ENCODE measurements at regions not wholly inside any gene's neighbourhood (a gene's known extent, or its start where the extent isn't known, plus 50 kb on each side); places are given as distances from the start of the nearest gene placed in this dataset.
"Not testable (repeated sequence)": the region's sequence is repeated elsewhere in the genome, so short reads cannot be mapped to it uniquely, and the experiment has no call there.

DNA sequence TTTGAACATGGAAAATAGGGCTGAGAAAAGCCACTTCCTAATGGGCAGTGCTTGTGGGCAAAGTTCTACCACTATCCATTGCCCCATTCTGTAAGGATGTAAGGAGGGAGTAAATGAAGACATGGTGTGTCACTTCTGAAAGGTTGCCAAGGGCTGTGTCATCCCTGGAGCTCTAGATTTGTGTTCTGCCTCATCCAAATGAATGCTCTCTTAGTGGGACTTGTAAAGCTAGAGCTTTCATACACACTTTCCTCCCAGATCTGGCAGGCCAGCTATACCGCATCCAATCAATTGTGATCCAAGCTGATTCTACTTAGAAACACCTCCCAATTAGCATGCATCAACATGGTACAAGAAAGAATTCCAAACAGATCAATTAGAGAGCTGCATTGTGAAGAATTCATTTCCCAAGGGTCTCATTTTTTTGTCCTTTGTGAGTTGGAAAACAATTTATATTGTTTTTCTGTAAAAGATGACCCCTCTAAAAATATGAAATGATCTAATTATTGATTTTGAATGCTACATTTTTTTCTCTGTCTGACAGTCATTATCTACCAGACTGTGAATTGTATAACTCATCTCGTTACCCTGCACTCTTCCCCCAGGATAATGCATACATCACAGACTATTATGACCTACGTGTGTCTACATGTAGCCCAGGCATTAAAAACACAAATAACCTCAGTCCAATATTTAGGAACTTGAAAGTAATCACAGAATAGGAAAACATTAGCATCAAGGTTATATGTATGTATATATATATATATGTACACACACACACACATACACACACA, 117.1 kb upstream of the DUSP10 start:
- no peak for DNase-seq

DNA sequence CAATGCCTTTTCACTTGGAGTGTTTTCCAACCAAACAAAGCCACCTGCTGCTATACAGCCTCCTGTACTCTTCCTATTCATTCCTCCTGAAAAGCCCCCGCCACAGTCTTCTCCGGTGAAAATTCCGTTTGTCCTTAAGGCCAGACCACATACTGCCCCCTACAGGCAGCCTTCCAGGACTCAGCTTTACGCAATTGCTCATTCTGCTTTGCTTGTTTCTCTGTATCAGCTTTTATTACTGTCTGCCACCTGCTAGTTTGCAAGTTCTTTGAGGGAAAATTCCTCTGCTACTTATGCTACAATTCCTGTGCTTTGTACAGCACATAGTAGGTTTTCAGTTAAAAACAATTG, 115.2 kb upstream of the DUSP10 start:
- DNase-seq: not testable (repeated sequence)

DNA sequence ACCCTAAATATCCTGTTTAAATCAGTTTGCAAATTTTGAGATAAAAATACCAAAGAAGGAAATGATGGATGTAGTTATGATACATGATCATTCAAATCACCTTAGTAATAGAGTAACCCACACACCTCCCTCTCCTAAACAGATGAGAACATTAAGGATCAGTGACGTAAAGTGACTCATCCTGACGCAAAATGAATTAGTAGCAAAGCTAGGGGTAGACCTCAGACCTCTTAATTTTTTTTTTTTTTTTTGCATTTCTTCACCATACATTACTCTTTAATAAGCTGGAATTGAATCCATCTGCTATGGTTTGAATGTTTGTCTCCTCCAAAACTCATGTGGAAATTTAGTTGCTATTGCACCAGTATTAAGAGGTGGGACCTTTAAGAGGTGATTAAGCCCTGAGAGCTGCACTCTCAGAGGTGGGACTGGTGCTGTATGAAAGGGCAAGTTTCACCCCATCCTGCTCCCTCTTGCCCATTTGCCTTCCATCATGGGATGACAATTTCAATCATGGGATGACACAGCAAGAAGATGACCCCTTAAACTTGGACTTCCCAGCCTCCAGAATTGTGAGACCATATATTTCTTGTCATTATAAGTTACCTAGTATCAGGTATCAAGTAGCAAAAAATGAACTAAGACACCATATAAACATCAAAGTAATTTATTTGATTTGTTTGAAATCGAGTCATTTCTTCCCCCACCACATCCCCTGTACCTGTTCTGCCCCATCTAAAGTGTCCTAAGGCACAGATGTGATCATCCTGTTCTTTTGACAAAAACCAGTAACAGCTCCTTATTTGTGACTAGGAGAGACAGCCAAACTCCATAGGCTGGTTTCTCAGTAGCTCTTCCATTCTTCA, 114.6 kb upstream of the DUSP10 start:
- DNase-seq: no peak

DNA sequence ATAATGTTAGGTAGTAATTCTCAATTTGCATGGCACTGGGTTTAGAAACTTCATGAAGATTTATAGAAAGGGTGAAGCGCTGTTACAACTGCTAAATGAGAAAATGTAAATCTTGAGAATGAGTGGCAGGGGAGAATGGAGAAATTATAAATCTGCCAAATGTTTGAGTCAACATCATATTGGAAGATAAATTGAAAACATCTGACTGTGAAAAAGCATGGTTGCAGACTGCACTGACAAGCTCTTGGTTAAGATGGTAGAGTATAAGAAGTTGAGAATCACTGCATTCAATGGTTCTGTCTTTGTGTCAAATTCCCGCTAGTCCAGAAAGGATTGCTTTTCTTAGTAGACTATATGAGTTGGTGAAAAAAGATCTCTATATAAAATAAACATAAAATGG, 113.3 kb upstream of the DUSP10 start:
- DNase-seq: no peak

DNA sequence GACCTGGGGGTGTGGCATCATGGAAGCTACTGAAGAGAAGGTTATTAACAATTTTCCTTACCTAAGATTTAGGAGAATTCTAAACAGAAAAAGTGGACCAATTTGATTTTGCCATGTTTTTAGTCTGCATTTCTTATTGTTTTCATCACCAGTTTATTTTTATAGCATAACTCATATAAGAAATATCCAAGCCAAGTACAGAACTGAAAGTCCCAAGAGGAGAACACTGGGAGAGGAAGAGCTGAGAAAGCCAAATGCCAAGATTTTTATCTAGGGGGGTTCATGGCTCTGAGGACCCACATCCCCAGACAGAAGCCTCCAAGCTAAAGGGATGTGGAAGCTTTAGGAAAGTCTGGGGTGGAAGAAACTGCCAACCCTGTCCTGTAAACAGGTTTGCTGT, 109.4 kb upstream of the DUSP10 start:
- no peak for DNase-seq

DNA sequence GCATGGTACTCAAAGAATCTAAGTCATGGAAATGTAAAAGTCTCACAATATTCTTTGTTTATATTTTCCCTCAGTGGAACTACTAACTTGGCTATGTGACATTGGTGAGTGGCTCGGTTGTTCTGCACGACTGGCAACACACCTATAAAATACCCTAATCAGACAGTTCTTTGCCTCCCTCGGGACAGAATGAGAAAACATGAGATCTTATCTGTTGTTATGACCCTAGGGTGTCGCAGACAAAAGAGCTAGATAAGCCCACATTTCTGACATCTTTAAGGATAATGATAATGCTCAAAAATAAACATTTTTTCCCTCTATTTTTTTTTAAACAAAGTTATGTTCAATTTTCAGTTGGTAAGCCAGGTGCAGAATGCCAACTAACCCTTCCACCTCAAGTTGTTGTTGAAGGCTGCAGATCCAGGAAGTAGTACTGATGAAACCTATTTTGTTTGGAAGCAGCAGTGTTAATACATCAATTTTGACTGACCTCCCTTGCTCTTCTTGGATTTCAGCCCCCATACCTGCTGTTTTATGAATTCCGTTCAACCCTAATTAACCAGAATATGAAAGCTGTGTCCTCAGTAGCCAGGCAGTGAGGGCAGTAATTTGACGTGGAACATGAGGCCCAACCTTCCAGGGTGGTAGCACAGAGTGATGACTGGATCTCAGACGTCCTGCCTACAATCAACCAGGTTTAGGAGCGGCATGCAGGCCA, 108.7 kb upstream of the DUSP10 start:
- DNase-seq: no peak

DNA sequence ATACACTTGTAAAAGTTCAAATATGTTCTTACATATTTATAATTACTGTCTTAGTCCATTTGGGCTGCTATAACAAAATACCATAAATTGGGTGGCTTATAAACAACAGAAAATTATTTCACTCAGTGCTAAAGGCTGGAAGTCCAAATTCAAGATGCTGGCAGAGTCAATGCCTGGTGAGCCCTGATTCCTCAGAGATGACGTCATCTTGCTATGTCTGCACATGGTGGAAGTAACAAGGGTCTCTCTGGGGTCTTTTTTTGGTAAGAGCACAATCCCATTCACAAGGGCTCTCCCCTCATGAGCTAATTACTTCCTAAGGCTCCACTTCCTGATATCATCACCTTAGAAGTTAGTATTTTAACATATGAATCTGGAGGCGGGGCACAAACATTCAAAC, 108.0 kb upstream of the DUSP10 start:
- DNase-seq: no peak

DNA sequence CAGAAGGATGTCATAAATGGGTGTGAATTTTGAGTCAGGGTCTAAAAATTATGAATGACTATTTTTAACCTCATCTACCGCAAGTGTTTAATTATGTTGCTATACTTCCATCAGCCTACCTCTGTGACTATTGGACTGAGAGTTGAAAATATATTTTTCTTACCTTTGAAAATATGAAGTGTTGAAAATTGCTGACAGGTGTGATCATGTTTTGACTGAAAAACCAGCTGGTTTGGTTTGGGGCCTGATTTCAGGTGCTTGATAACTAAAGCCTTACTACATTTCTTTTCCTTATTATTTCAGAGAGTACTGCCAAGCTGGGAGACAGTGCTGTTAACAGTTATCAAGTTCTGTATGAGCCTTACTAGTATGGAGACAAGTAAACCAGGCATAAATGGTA, 107.2 kb upstream of the DUSP10 start:
- no peak for DNase-seq

DNA sequence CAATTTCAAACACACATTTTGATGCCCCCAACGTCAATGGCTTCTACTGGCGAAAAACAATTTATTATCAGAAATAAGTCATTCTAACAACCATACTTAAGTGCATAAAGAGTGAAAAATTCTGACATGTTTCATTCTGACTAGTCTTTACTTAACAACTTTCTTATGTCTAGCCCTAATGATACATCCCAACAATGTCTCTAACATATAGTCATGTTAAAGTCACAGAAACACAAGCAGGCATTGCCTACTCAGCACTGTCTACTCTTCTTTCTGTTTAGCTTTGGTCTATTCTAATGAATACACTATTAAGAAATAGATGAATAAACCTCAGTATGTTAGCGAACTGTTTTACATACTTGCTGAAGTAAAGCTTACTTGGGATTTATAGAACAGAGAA, 105.8 kb upstream of the DUSP10 start:
- DNase-seq: no peak

DNA sequence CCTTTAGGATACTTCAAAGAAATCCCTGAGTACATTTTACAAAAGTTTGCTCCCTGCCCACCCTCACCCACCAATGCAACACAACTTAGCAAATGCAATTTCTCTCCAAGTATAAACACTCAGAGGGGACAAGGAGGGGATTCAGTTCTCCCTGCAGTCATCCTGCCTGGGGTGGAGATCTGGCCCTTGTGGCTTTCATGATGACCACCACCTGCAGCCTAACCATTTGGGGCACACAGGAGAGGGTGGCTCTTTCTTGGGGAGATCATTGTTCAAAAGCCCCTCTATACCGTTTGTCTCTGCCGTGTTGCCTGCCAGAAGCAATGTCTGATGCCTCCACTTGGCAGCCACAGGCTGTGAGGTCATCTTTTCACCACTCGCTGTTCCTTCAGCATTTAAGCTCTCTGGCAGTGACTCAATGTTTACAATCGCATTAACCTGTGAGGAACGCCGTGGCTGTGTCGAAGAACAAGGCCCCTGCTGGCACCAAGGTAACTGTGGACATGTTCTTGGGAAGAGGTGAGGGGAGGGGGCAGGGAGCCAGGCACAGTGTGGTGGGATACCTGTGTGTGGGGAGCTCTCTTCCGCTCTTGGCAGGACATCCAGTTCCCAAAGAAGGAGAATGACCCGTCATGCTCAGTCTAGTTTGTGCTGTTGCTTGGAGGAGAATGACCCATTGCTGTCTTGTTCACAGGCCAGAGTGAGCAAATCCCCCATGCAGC, 103.9 kb upstream of the DUSP10 start:
- no peak for DNase-seq

DNA sequence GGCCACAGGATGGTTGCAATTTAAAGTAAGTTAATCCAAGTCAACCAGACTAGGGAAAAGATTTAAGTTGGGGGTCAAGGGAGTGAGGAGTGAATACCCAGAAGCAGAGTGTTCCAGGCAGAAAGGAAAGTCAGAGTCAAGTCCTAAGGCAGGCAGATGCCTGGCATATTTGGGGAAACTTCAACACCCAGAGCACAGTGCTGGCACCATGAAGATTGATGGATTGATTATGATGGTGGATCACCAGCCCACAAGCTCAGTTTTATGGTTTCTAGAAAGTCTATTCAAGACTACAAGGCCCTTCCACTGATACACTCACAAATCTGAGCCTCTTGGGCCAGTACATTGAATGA, 100.1 kb upstream of the DUSP10 start:
- DNase-seq: no peak

DNA sequence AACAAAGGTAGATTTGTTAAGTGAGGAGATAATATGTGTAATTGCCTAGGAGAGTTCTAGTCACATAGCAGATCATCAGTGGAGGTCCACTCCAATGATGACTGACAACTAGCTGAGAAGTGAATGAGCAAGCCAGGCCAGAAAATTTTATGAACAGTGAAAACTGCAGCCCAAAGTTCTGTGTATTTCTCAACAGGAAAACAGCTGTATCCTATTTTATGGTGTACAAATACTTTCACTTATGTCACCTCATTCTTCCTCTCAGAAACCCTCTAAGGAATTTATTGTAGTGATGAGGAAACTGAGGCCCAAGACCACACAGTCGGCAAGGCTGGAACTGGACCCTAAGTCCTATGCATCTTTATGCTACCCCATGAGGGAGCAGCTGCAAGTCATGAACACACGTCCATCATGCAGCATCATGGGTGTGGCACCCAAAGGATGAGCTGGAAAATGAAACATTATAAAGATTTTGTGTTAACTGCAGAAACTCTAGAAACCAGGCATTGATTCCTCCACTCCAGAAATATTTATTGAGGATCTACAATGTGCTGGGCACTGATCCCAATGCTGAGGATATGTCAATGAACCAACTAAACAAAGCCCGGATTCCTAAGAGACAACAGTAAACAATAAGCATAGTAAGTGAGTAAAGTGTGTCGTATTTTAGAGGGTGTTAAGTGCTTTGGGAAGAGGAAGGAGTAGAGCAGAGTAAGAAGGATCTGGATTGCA, 99.5 kb upstream of the DUSP10 start:
- no peak for DNase-seq

DNA sequence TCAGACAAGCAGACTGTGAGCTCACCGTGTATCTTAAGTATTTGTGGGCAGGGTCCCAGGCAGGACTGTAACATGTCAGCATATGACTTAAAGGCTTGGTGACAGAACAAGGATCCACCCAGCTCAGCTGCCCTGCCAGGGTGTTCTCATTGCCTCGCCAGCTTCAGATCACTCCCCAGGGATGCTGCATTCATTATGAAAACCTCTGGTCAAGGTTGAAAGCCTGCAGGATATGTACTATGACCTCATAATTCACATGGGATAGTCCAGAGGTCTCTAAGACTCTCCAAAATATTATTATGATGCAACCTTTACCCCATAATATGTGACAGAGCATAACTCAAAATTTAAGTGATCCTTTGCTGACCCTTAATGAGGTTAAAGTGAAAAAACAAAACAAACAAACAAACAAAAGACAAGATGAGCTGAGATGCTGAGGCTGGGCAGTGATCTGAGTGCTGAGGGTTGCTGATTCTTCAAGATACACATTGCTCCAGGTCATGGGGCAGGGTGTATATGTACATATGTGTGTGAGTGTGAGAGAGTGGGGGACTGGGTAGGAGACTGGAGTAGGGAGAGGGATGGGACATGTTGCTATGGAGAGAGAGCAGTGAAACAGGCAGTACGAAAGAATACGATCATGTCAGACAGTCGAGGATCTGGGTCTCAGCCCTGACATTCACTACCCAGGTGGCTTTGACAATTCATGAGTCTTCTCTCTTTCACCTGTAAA, 98.8 kb upstream of the DUSP10 start:
- DNase-seq: no peak

DNA sequence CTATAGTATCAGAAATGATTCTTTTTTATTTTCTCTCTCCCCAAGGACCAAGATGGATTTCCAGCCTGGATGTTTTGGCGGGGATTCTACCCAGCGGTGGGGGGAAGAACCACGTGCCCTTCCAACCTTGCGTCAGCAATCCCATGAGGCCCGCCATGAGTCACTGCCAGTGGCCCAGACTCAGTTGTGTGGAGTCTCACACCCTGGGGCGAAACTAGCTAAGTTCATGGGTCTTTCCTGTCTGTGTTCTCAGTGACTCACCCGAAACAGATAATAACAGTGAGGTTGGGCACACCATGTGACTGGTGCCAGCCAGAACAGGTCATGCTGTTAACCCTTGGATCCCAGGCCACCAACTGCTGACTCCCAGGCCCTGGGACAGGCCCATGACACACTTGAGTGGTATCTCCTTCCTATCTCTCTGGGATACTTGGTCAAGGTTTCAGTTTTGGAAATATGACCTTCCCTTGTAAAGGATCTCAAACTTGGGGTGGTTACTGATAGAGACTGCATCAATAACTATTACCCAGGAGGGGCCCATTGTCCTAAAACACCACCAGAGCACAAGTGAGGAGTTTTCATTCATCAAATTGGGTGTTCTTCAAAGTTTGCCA, 98.0 kb upstream of the DUSP10 start:
- no peak for DNase-seq

DNA sequence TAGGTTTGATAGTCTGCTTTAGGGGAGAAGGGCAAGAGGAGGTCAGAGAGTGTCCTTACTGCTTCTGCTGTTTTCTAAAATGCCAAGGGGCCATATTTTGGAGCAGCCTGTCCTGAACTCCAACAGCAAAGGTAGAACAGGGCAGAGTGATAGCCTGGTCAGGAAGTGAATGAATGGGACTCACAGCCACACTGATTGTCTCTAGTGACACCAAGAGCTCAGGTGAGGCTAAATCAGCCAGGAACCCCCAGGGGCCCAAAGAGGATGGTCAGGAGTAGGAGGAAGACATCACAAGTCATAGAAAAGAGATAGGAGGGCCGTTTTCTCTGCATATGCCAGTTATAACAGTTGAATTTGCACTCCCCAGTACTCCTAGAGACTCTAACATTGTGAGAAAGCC, 97.4 kb upstream of the DUSP10 start:
- DNase-seq: no peak

DNA sequence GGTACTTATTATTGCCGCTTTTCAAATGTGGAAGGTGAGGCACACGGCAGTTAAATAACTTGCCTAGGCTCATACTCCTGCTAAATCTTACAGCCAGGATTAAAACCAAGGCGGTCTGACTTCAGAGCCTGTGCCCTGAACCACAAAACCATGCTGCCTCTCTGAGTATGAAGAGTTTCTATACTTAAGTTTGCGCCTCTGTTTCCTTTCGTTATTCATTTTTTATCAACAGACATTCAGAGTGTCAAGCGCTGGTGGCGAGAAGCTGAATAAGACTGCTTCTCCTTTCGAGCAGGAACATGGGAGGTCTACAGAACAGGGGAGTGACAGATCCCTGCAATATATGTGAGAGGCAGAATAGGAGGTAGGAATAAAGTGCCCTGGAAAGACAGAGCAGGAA, 96.0 kb upstream of the DUSP10 start:
- DNase-seq: no peak

DNA sequence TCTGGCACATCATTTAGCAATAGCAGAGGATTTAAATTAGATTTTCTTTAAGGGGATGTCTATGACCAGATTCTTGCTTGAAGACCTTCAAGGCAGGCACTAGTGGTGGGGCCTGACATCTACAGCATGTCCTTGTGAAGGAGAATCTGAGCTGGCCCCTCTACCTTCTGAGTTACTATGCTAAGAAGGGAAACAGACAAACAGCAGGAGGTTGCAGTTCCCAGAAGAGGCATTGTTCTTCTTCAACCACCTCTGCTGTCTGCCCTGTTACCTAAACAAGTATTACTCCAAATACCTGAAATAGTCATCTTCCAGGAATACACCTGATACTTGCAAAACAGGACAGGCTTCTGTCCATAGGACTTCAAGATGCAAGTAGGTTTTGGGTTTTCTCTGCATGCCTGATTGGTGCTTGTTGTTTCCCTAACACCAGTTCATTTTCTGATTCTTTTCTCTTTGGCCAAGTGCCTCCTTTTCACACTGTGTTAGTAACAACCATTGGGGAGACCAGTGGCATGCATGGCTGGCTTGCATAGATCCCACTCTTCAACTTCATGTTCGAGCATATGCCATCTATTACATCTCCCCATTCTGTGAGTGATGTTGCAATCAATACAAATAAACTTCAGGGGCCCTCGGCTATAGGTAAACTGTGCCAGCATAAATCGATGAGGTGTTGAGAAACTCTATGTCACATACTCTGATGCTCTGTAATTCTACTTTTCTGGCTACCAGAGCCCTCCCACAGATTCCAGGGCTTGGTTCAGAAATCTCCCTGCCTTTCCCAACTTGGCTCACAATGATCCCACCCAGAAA, 93.0 kb upstream of the DUSP10 start:
- DNase-seq: no peak

DNA sequence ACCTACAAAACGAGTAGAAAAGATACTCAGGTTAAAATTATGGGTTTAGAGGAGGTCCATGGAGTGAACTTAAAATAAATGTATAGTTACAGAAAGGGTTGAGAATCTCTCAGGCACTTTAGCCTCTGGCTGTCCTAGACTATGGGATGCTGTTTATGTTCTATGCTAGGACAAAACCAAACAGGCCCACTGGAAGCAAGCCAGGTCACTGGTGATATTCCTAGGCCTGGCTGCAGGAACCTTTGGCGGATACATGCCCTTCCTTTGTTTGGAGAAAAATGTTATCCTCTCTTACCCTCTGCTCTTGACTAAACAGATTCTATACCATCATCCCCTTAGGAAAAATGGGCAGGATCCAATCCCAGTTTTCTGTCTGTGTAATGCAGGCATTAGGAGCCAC, 90.7 kb upstream of the DUSP10 start:
- DNase-seq: peak; percentile 33

DNA sequence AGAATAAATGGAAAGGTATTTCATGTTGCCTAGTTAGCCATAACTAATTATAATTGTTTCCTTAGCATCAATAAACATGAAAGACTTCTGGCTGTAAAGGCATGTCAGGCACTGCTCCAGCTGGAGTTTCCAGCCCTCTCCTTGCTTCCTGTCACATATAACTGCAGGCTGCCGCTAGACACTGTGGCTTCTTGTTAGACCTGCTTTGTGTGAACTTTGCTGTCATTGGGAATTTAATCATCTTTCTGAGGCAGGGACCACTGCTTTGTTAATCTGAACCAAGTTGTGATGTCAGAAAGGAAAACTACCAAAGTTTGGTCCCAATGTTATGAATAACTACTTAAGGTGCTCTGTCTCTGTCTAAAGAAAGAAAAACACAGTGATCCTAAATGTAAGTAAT, 90.3 kb upstream of the DUSP10 start:
- no peak for DNase-seq

DNA sequence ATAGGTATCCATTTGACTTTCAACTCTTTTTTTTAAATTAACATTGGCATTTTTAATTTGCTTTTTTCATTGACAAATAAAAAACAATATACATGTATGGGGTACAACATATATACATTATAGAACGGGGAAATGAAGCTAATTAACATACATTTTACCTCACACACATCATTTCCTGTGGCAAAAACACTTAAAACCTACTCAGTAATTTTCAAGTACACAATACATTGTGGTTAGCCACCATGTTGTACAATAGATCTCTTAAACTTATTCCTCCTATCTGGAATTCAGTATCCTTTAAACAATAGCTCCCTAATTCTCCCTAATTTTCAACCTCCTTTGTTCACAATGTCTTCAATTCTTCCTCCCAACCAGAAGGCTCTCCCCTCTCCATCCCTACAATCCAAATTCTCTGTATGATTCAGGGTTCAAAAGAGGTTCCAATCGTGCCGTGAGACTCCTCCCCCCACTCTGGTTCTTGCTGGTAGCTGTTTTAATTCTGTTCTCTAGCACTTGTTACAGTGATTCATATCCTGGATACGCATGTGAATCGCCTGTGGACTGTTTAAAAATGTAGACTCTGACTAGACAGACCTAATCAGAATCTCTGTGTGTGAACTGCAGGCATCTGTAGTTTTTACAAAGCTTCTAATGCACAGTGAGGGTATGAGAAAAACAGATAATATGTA, 87.6 kb upstream of the DUSP10 start:
- no peak for DNase-seq

All from NCI-H1694 treated with DMSO at 0.1 percent for 48 hours (cell line).